OCI-LY3 (cell line): ENCODE measurements at regions not wholly inside any gene's neighbourhood (a gene's known extent, or its start where the extent isn't known, plus 50 kb on each side); places are given as distances from the start of the nearest gene placed in this dataset.

Experiments used
- H2AFZ ChIP-seq: fragments of 200-600, 300-600 bp; shearing (Covaris generic); 2 replicates; pipeline ENCODE4 v1.6.0; 2014; ENCODE audit warnings: antibody characterized with exemption, low read depth, low read length
- H3K27ac ChIP-seq: fragments of 200-600, 300-600 bp; sonication (generic); 2 replicates; pipeline ENCODE4 v1.5.1; 2014; ENCODE audit warnings: mild to moderate bottlenecking, low read length, moderate library complexity, mixed read lengths
- H3K27me3 ChIP-seq: fragments of 200-600, 300-600 bp; sonication (generic); 2 replicates; pipeline ENCODE4 v1.6.1; 2014; ENCODE audit warnings: low read depth, low read length, mixed read lengths
- H3K36me3 ChIP-seq: fragments of 200-600, 300-600 bp; sonication (generic); replicated peaks from 2 replicates; pipeline ENCODE3; 2014; ENCODE audit warnings: low read depth, low read length, mixed read lengths
- H3K4me1 ChIP-seq: fragments of 300-600, 200-600 bp; sonication (generic); 2 replicates; pipeline ENCODE4 v1.6.1; 2014; ENCODE audit warnings: low read length, mixed read lengths
- H3K4me2 ChIP-seq: fragments of 200-600, 300-600 bp; sonication (generic); 2 replicates; pipeline ENCODE4 v1.6.1; 2014; ENCODE audit warnings: low read length, mixed read lengths
- H3K4me3 ChIP-seq: fragments of 300-600, 200-600 bp; sonication (generic); 2 replicates; pipeline ENCODE4 v1.5.1; 2014; ENCODE audit warnings: antibody characterized with exemption, mild to moderate bottlenecking, low read length, moderate library complexity
- H3K79me2 ChIP-seq: fragments of 300-600, 200-600 bp; shearing (Covaris generic); 2 replicates; pipeline ENCODE4 v1.6.1; 2014; ENCODE audit warnings: mild to moderate bottlenecking, low read length, mixed read lengths
- H3K9ac ChIP-seq: fragments of 300-600, 200-600 bp; shearing (Covaris generic); 2 replicates; pipeline ENCODE4 v1.6.0; 2014; ENCODE audit warnings: mild to moderate bottlenecking, low read length, moderate library complexity
- H3K9me3 ChIP-seq: fragments of 200-600, 300-600 bp; shearing (Covaris generic); 2 replicates; pipeline ENCODE4 v1.6.1; 2014; ENCODE audit warnings: low read length, mixed read lengths; ENCODE audit not compliant: insufficient read depth
- H4K20me1 ChIP-seq: fragments of 200-600, 300-600 bp; sonication (generic); 2 replicates; pipeline ENCODE4 v1.6.1; 2016; ENCODE audit warnings: low read length, mixed read lengths; ENCODE audit not compliant: insufficient read depth
- EZH2phosphoT487 ChIP-seq: fragments of 200-600 bp; shearing (Covaris generic); IDR thresholded peaks from 2 replicates; pipeline ENCODE4 v1.6.1; 2018; ENCODE audit warnings: antibody characterized with exemption, mixed run types, low read depth
- TF ChIP-seq, protein P1 (sequence below): fragments of 200-600, 300-600 bp; sonication (generic); IDR thresholded peaks from 2 replicates; pipeline ENCODE4 v1.5.1; 2014; ENCODE audit warnings: antibody characterized with exemption, low read length, low read depth

DNA sequence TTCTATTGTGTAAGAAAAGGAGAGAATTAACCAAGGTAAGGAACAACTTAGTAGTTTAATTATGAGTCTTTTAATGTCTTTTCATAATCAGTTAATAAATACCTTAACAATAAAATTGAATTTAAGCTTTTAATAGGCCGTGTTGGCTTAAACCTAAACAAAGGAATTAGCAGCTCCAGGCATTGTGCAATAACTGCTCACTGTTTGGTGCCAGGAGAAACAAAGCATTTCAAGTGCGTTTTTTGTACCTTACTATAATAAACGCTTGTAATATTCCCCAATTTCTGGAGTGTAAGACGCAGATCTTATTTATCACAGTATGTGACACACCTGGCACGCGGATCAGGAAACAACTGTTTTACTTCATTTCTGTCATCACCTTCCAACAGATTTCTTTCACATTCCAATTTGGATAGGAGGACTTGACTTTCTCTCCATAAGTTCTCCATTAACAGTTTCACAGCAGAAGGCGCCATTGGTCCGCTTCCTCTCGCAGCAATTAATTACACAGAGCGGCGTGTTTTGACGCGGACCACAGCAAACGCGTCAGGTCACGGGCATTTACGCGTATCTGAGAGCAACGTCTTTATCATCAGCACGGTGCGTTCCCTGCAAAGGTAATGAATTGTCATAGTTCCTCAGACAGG lies 335.8 kb upstream of the NT5E start:
- no peak for TF ChIP-seq EZH2phosphoT487
- TF ChIP-seq, protein P1, sequence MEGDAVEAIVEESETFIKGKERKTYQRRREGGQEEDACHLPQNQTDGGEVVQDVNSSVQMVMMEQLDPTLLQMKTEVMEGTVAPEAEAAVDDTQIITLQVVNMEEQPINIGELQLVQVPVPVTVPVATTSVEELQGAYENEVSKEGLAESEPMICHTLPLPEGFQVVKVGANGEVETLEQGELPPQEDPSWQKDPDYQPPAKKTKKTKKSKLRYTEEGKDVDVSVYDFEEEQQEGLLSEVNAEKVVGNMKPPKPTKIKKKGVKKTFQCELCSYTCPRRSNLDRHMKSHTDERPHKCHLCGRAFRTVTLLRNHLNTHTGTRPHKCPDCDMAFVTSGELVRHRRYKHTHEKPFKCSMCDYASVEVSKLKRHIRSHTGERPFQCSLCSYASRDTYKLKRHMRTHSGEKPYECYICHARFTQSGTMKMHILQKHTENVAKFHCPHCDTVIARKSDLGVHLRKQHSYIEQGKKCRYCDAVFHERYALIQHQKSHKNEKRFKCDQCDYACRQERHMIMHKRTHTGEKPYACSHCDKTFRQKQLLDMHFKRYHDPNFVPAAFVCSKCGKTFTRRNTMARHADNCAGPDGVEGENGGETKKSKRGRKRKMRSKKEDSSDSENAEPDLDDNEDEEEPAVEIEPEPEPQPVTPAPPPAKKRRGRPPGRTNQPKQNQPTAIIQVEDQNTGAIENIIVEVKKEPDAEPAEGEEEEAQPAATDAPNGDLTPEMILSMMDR: no peak
- H3K36me3 ChIP-seq: no peaks in the 10 kb centered on the region
- H3K4me2 ChIP-seq: no peak overlapping the region
- H3K9me3 ChIP-seq: no peaks in the 10 kb centered on the region
- no peaks in the 10 kb centered on the region for H3K27me3 ChIP-seq
- no peak overlapping the region for H2AFZ ChIP-seq
- no peaks in the 10 kb centered on the region for H3K4me1 ChIP-seq
- no peak overlapping the region for H3K27ac ChIP-seq
- H3K9ac ChIP-seq: no peak overlapping the region
- no peak overlapping the region for H3K4me3 ChIP-seq
- no peaks in the 10 kb centered on the region for H4K20me1 ChIP-seq
- no peaks in the 10 kb centered on the region for H3K79me2 ChIP-seq

DNA sequence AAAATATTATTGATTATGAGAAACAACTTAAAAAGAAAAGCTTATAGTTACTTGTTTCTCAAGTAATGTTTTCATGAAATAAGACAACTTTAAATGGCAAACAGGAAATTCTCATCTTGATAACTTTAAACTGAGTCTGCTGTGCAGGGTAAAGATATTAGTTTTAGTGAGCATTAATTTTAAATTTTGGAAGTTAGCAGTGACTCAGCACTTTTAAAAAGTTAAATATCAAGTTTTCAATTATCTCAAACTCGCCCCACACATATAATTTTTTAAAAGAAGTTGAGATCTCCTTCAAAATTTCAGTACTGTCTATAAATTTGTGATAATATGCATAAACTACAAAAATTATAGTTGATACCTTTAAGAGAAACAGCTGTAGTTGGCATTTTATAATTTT lies 337.3 kb upstream of the NT5E start:
- no peak overlapping the region for H3K4me3 ChIP-seq
- H3K36me3 ChIP-seq: no peaks in the 10 kb centered on the region
- H3K9ac ChIP-seq: no peak overlapping the region
- TF ChIP-seq, protein P1: no peak
- TF ChIP-seq EZH2phosphoT487: no peak
- no peak overlapping the region for H3K4me2 ChIP-seq
- H3K4me1 ChIP-seq: no peaks in the 10 kb centered on the region
- no peaks in the 10 kb centered on the region for H3K79me2 ChIP-seq
- H4K20me1 ChIP-seq: no peaks in the 10 kb centered on the region
- H3K27ac ChIP-seq: no peak overlapping the region
- no peaks in the 10 kb centered on the region for H3K27me3 ChIP-seq
- H2AFZ ChIP-seq: no peak overlapping the region
- H3K9me3 ChIP-seq: no peaks in the 10 kb centered on the region

DNA sequence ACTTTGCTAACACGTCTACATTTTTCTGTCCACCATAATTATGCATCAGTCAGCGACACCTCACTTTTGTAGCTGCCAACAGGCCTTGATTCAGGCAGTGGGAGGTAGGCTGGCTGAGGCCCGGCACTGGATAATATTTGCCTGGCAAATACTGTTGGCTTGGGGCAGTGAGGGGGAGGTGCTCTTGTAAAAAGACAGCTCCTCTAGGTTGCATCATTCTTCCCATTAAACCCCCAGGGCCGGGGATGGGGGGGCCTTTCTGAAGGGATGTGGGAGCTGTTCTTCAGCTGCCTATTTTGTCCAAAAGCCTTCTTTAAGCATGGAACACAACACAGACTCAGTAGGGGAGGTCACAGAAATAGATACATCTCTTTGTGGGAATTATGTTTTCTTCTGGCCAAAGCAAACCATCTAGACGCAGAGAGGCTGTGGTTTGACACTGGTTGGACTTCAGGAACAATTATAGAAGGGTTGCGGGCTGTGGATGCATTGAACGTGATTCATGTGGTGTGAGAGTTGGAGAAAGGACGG lies 338.3 kb upstream of the NT5E start:
- H2AFZ ChIP-seq: no peak overlapping the region
- no peaks in the 10 kb centered on the region for H3K9me3 ChIP-seq
- no peaks in the 10 kb centered on the region for H3K27me3 ChIP-seq
- H3K27ac ChIP-seq: no peak overlapping the region
- no peaks in the 10 kb centered on the region for H4K20me1 ChIP-seq
- no peak overlapping the region for H3K4me3 ChIP-seq
- no peaks in the 10 kb centered on the region for H3K4me1 ChIP-seq
- H3K79me2 ChIP-seq: no peaks in the 10 kb centered on the region
- H3K4me2 ChIP-seq: no peak overlapping the region
- no peak overlapping the region for H3K9ac ChIP-seq
- no peaks in the 10 kb centered on the region for H3K36me3 ChIP-seq
- TF ChIP-seq EZH2phosphoT487: no peak
- TF ChIP-seq, protein P1: no peak

DNA sequence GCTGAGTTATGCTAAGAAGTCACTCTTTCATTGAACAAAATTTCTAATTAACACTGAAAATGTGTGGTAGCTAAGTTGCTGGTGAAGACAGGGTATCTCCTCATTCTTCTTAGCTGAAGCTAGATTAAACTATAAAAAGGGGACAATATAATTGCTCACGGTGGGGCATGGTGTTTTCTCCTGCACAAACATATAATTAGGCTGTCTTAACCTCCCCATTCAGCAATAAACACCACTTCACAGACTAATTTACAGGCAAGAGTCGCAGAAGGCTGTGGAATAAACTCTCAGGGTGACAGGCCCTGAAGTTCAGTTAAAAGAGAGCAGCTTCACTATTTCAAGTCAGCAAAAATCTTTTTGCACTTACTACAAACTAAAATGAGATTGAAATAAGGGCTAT lies 338.9 kb upstream of the NT5E start:
- Histone ChIP-seq H3K27me3 (no peaks in the 10 kb centered on the region), H3K9me3 (no peaks in the 10 kb centered on the region), H3K9ac (no peak overlapping the region), H3K27ac (no peak overlapping the region), H3K36me3 (no peaks in the 10 kb centered on the region), H4K20me1 (no peaks in the 10 kb centered on the region), H3K4me1 (no peaks in the 10 kb centered on the region), H3K79me2 (no peaks in the 10 kb centered on the region), H3K4me3 (no peak overlapping the region), H3K4me2 (no peak overlapping the region), H2AFZ (no peak overlapping the region)
- TF ChIP-seq EZH2phosphoT487: no peak
- TF ChIP-seq, protein P1: no peak
